ENCODE measurements at regions not wholly inside any gene's neighbourhood (a gene's known extent, or its start where the extent isn't known, plus 50 kb on each side); places are given as distances from the start of the nearest gene placed in this dataset.

DNA sequence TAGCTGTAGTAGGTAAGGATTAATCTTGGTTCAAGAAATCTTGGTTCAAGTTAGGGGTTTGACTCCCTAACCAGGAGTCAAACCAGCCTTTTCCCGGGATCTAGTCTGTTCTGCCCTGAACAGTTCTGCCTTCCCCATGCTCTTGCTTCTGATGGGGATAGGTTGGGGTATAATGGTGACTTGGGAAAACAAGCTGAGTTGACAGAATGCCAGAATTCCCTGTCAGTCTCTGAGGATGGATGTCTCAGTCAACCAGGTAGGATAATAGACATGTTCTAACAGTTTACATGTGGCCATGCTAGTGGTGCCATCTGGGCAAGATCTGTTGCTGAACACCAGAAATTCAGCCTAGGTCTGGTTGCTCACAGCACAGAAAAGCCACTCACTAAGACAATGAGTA, 51.4 kb downstream of the RAB40AL start:
- WGBS, result 97% methylated on average over 1 of the region's 1 CpG
- Histone ChIP-seq H3K27ac (ENCODE audit: low read length) (no peak overlapping the region), H3K4me3 (ENCODE audit: low read length) (no peak overlapping the region), H3K9me3 (ENCODE audit: control insufficient read depth, low read length) (no peaks in the 10 kb centered on the region), H3K27me3 (ENCODE audit: control insufficient read depth, insufficient read depth) (no peaks in the 10 kb centered on the region), H3K4me1 (ENCODE audit: control insufficient read depth, insufficient read depth, low read length) (no peaks in the 10 kb centered on the region)
- DNase-seq (no peak), ATAC-seq (no peak)
- intact Hi-C loops (cut with DNase I), result no loop called here

- Histone ChIP-seq H3K27me3 (ENCODE audit: control insufficient read depth, insufficient read depth) (no peaks in the 10 kb centered on the region), H3K4me1 (ENCODE audit: control insufficient read depth, insufficient read depth, low read length) (no peaks in the 10 kb centered on the region), H3K9me3 (ENCODE audit: control insufficient read depth, low read length) (no peaks in the 10 kb centered on the region), H3K4me3 (ENCODE audit: low read length) (no peak overlapping the region), H3K27ac (ENCODE audit: low read length) (no peak overlapping the region)
- ATAC-seq (no peak), DNase-seq (no peak)
- intact Hi-C loops (cut with DNase I), result no loop called here
- 100% methylated on average over 1 of the region's 1 CpG for WGBS
Observed at GRCh38 chrX:102995316-102995715, 58.2 kb downstream of the RAB40AL start.

DNA sequence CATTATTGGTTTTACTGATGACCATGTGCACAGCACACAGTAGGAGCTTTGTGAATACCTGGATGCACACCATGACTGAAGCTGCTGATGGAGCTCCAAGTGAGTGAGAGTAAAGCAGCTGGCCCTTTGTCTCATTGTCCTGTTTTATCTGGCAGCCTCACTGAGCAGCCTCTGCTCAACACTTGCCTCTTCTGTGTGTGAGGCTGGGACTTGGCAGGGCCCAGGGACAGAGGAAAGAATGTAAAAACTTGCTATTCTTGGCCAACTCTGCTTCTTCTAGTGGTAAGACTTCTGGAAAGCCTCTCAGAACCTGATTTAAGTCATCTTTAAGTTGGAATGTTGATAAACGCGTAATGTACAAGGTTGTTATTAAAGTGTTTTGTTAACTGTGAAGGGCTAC, 61.4 kb downstream of the BEX1 start:
- intact Hi-C loops (cut with DNase I), result no loop called here
- WGBS, result 68% methylated on average over 2 of the region's 2 CpGs
- DNase-seq, result peak in 2 of 3 donors; percentile 43 to 50
- Histone ChIP-seq H3K4me1 (ENCODE audit: control insufficient read depth, insufficient read depth, low read length) (no peaks in the 10 kb centered on the region), H3K27me3 (ENCODE audit: control insufficient read depth, insufficient read depth) (no peaks in the 10 kb centered on the region), H3K27ac (ENCODE audit: low read length) (no peak overlapping the region), H3K4me3 (ENCODE audit: low read length) (no peak overlapping the region), H3K9me3 (ENCODE audit: control insufficient read depth, low read length) (no peaks in the 10 kb centered on the region)
- no peak for ATAC-seq
